Effector memory CD4-positive, alpha-beta T cell (primary cell): ENCODE measurements at regions not wholly inside any gene's neighbourhood (a gene's known extent, or its start where the extent isn't known, plus 50 kb on each side); places are given as distances from the start of the nearest gene placed in this dataset.

Experiments used
- DNase-seq, 3 donors: peaks; one replicate each; pipeline ENCODE4 v3.0.0-alpha.2; 2020
- H3K27ac ChIP-seq: 2 replicates; pipeline ENCODE4 v1.7.0; 2013; ENCODE audit warnings: mild to moderate bottlenecking, low read length, moderate library complexity; ENCODE audit not compliant: insufficient read depth, poor library complexity, severe bottlenecking
- H3K27me3 ChIP-seq: replicated peaks from 2 replicates; pipeline ENCODE4 v1.7.0; 2013; ENCODE audit warnings: mild to moderate bottlenecking, low read length; ENCODE audit not compliant: insufficient read depth, control insufficient read depth, poor library complexity, severe bottlenecking
- H3K36me3 ChIP-seq: 2 replicates; pipeline ENCODE4 v1.7.0; 2013; ENCODE audit warnings: mild to moderate bottlenecking, low read length, moderate library complexity; ENCODE audit not compliant: control insufficient read depth, insufficient read depth
- H3K4me1 ChIP-seq: 2 replicates; pipeline ENCODE4 v1.7.0; 2013; ENCODE audit warnings: low read length, mild to moderate bottlenecking; ENCODE audit not compliant: control insufficient read depth, insufficient read depth, poor library complexity, severe bottlenecking
- H3K4me3 ChIP-seq: 2 replicates; pipeline ENCODE4 v1.7.0; 2013; ENCODE audit warnings: low read length, low read depth, mild to moderate bottlenecking; ENCODE audit not compliant: insufficient read depth, poor library complexity, severe bottlenecking
- H3K9me3 ChIP-seq: 2 replicates; pipeline ENCODE4 v1.7.0; 2013; ENCODE audit warnings: mild to moderate bottlenecking, low read length, moderate library complexity; ENCODE audit not compliant: control insufficient read depth

DNA sequence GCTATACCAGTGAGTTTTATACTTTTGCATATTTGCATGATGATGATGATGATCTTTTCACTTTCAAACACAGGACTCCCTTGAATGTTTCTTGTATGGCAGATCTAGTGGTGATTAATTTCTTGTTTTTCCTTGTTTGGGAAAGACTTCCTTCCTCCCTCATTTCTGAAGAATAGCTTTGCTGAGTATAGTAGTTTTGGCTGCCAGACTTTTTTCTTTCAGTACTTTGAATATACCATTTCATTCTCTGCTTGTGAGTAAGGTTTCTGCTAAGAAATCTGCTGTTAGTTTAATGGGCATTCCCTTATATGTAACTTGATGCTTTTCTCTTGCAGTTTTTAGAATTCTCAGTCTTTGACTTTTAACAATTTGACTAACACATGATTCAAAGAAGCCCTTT, 547.4 kb upstream of the CXADR start:
- H3K36me3 ChIP-seq, result no peaks in the 10 kb centered on the region
- no peaks in the 10 kb centered on the region for H3K9me3 ChIP-seq
- no peaks in the 10 kb centered on the region for H3K27me3 ChIP-seq
- no peaks in the 10 kb centered on the region for H3K4me1 ChIP-seq
- no peak overlapping the region for H3K27ac ChIP-seq
- H3K4me3 ChIP-seq, result no peak overlapping the region
- DNase-seq, result no peak

DNA sequence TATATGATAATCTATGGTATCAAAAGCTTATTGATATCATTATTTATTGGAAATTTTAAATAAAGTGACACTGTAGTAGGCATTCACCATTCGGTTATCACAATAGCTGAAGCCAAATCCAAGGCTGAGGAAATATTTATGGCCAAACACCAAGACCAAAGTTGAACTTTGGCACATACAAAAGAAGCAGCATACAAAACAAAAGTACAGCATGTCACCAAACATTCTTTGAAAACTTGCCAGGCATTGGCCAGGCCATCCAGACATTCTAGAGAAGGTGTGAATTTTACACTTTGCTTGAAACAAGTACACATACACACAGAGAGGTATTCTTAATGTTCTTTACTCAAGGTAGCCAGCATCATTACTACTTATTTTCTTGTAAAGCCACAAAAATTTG, 544.4 kb upstream of the CXADR start:
- DNase-seq, result no peak
- H3K27ac ChIP-seq, result no peak overlapping the region
- H3K4me1 ChIP-seq, result no peaks in the 10 kb centered on the region
- no peaks in the 10 kb centered on the region for H3K36me3 ChIP-seq
- no peaks in the 10 kb centered on the region for H3K27me3 ChIP-seq
- no peaks in the 10 kb centered on the region for H3K9me3 ChIP-seq
- no peak overlapping the region for H3K4me3 ChIP-seq

DNA sequence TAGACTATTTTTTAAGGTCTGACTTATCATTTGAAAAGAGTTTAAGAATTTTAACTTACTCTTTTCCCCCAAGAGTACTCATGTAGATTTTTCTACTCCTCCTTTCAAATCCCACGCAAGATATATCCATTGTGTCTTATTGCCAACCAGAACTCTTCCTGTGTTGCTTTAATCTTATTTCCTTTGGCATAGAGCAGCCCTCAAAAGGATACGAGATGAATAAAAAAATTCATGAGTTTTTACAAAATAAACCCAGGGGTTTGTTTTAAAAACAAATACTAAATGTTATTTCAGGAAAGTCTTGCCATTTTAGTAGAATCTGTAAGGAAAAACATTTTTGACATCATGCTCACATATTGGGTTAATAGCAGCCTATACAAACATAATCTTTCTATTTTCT, 543.2 kb upstream of the CXADR start:
- Histone ChIP-seq H3K4me1 (no peaks in the 10 kb centered on the region), H3K27me3 (no peaks in the 10 kb centered on the region), H3K27ac (no peak overlapping the region), H3K36me3 (no peaks in the 10 kb centered on the region), H3K4me3 (no peak overlapping the region), H3K9me3 (no peaks in the 10 kb centered on the region)
- DNase-seq, result no peak

DNA sequence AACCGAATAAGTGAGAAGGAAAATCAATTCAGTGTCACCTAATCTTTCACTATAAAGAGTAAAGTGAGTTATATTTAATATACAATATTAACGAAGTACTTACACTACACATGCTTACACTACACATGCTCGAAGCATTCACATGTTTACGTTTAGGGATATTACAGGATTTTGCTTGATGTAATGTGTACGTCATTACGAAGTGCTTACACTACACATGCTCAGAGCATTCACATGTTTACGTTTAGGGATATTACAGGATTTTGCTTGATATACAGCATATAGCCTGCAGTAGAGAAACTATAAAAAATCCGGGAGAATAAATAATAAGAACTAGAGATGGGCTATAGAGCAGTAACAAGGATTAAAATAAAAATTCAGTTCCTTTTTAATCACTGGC, 538.8 kb upstream of the CXADR start:
- Histone ChIP-seq H3K27me3 (no peaks in the 10 kb centered on the region), H3K4me3 (no peak overlapping the region), H3K9me3 (no peaks in the 10 kb centered on the region), H3K27ac (no peak overlapping the region), H3K36me3 (no peaks in the 10 kb centered on the region), H3K4me1 (no peaks in the 10 kb centered on the region)
- DNase-seq, result no peak

DNA sequence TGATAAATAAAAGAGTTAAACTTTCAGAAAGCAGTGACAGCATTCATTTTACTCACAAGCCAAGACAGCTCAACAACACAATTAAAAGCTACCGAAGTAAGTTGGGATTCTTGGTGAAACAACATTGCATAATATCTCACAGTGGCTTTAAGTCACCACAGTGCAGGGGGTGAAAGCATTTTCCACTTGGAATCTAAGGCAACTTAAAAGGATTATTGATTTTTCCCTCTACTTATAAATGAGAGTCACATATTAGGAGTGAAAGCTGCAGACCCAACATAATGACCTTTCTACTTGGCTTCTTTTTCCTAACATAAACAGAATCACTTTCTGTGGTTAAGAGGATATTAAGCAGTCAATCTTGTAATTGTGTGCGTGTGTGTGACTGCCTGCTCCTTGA, 536.6 kb upstream of the CXADR start:
- H3K9me3 ChIP-seq, result no peaks in the 10 kb centered on the region
- no peak for DNase-seq
- H3K27ac ChIP-seq, result no peak overlapping the region
- no peak overlapping the region for H3K4me3 ChIP-seq
- H3K27me3 ChIP-seq, result no peaks in the 10 kb centered on the region
- H3K4me1 ChIP-seq, result no peaks in the 10 kb centered on the region
- no peaks in the 10 kb centered on the region for H3K36me3 ChIP-seq

DNA sequence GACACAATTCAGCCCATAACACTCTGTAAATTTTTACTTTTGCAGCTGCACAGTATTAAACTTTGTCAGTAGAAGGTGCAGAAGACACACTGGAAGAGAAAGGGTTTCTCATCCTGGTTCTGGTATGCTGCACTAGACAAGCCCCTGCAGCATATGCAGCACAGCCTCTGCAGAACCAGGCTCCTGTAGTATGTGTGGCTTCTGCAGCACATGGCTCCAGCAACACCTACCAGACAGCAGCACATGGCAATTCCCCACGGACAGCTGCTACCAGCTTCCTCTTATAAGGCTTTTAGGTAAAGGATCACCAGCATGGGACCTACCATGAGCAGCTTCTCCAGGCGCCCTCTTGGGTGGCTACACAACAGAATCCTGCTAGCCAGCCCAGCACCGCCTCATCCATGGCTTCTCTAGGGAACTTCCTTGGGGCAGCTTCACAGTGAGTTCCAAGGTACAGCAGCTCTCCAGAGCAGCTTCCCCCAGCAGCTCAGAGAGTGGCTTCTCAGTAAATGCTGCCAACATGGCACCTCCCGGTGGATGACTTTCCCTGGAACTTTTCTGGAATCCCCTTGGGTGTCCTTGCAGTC, 534.4 kb upstream of the CXADR start:
- Histone ChIP-seq H3K36me3 (no peaks in the 10 kb centered on the region), H3K4me1 (no peaks in the 10 kb centered on the region), H3K27ac (no peak overlapping the region), H3K9me3 (no peaks in the 10 kb centered on the region), H3K27me3 (no peaks in the 10 kb centered on the region), H3K4me3 (no peak overlapping the region)
- no peak for DNase-seq

DNA sequence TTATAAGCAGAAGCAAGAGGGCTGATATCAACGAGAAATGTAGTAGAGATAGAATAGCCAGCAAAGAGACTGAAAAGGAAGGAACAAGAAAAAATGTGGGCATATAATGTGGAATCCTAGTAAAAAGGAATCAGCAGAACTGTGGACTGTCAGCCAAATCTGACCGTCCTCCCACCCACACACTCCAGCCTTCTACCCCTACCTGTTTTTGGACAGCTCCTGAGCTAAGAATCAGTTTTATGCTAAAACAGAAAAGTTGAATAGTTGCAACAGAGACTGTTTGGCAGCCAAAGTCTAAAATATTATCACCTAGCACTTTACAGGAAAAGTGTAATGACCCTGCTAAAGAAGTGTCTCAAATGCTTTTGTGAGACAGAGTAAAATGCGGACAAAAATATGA, 533.3 kb upstream of the CXADR start:
- Histone ChIP-seq H3K4me3 (no peak overlapping the region), H3K27ac (no peak overlapping the region), H3K36me3 (no peaks in the 10 kb centered on the region), H3K4me1 (no peaks in the 10 kb centered on the region), H3K9me3 (no peaks in the 10 kb centered on the region), H3K27me3 (no peaks in the 10 kb centered on the region)
- DNase-seq, result no peak

DNA sequence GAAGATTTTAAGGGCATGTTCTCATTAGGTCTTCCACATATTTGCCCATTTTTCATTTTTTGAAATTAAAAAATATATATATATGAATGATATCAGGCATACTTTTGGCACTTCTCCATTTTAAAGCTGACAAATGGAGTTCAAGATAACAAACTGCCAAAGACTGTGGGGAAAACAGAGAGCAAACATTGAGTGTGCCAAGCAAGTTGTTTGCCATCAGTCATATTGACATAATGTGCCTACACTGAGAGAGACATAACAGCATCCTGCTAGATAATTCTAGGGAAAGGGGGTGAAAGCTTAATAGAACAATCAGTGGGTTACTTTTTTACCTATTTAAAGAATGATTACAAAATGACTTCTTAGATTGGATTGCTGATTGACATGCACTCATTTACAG, 529.4 kb upstream of the CXADR start:
- H3K9me3 ChIP-seq, result no peaks in the 10 kb centered on the region
- no peak overlapping the region for H3K27ac ChIP-seq
- H3K27me3 ChIP-seq, result no peaks in the 10 kb centered on the region
- H3K4me1 ChIP-seq, result no peaks in the 10 kb centered on the region
- no peaks in the 10 kb centered on the region for H3K36me3 ChIP-seq
- DNase-seq, result no peak
- H3K4me3 ChIP-seq, result no peak overlapping the region

DNA sequence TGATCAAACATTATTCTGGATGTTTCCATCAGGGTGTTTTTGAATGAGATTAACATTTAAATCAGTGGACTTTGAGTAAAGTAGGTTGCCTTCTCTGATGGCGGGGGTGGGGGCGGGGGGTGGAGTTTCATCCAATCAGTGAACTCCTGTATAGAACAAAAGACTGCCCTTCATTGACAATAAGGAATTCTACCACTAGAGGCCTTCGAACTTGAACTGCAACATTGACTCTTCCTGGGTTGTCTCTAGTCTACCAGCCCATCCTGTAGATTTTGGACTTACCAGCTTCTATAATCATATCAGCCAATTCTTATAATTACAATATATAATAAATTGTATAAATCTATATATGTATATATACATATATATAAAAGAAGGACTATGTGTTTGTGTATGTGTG, 520.4 kb upstream of the CXADR start:
- Histone ChIP-seq H3K27me3 (no peaks in the 10 kb centered on the region), H3K27ac (no peak overlapping the region), H3K4me3 (no peak overlapping the region), H3K9me3 (no peaks in the 10 kb centered on the region), H3K4me1 (no peaks in the 10 kb centered on the region), H3K36me3 (no peaks in the 10 kb centered on the region)
- DNase-seq, result no peak

DNA sequence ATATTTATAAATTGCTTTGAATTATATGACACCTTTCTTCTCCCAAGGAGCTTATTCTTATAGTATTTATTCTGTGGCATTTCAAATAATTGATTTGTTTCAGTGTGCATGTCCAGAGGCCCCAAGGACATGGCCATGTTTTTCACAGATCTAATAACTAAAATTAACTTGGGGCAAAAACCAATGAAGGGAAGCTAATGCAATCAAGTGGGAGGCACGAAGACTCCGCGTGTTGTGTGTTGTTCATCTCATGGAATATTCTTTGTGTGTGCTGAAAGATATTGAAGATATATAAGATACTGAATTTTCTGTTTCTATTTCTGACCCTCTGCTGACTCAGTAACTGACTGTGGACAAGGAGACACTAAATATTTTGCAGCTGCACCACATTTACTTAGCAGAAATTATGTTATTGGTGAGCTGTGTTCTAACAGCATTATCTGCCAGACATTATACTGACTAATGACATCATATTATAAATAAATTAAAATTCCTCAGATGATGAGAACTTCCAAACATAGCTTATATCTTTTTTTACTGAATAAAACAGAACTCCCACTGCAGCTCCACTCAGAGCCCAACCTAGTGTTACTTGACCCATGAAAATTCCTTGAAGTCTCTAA, 519.3 kb upstream of the CXADR start:
- H3K27ac ChIP-seq, result no peak overlapping the region
- no peaks in the 10 kb centered on the region for H3K27me3 ChIP-seq
- H3K36me3 ChIP-seq, result no peaks in the 10 kb centered on the region
- H3K9me3 ChIP-seq, result no peaks in the 10 kb centered on the region
- no peaks in the 10 kb centered on the region for H3K4me1 ChIP-seq
- H3K4me3 ChIP-seq, result no peak overlapping the region
- DNase-seq, result no peak
